Iris pigment epithelial cell (primary cell): ENCODE measurements at regions not wholly inside any gene's neighbourhood (a gene's known extent, or its start where the extent isn't known, plus 50 kb on each side); places are given as distances from the start of the nearest gene placed in this dataset.
"Not testable (repeated sequence)": the region's sequence is repeated elsewhere in the genome, so short reads cannot be mapped to it uniquely, and the experiment has no call there.

Experiments used
- DNase-seq: peaks from one replicate; pipeline ENCODE4 v3.0.0-alpha.2; 2011; ENCODE audit warnings: low read depth

DNA sequence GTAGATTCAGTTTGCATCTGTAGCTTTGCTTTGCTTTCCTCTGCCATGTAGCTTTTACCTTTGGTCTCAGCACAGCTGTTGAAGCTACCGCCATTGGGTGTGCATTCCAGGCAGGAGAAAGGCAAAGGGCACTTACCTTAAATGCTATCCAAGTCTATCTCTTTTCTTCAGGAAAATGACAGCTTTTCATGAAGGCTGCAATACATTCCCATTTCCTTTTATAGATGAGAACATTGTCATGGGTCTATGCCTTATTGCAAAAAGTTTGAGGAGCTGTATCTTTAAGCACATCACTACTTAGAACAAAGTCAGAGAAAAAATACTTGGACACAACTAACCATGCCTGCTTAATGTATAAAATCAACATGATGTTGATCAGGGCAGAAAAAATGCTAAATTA lies 266.8 kb downstream of the DOK5 start:
- no peak for DNase-seq

- no peak for DNase-seq
Observed at GRCh38 chr20:54736421-54736820, 261.0 kb downstream of the DOK5 start.

GRCh38 chr20:54733687-54734086 lies 258.3 kb downstream of the DOK5 start:
- no peak for DNase-seq

- no peak for DNase-seq
Observed at GRCh38 chr20:54727490-54727889, 252.1 kb downstream of the DOK5 start.

GRCh38 chr20:54726687-54727300 lies 251.4 kb downstream of the DOK5 start:
- no peak for DNase-seq

DNA sequence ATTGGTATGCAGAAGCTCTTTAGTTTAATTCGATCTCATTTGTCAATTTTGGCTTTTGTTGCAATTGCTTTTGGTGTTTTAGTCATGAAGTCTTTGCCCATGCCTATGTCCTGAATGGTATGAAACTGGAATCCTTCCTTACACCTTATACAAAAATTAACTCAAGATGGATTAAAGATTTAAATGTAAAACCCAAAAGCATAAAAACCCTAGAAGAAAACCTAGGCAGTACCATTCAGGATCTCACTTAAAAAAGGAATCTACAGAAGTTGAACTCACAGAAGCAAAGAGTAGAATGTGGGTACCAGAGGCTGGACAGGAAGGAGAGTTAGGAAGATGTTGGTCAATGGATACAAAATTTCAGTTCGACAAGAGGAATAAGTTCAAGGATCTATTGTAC lies 249.9 kb downstream of the DOK5 start:
- not testable (repeated sequence) for DNase-seq

GRCh38 chr20:54723723-54724122 lies 248.3 kb downstream of the DOK5 start:
- no peak for DNase-seq

- no peak for DNase-seq
Observed at GRCh38 chr20:54717983-54718382, 242.6 kb downstream of the DOK5 start.

GRCh38 chr20:54716790-54717189 lies 241.4 kb downstream of the DOK5 start:
- DNase-seq, result no peak

DNA sequence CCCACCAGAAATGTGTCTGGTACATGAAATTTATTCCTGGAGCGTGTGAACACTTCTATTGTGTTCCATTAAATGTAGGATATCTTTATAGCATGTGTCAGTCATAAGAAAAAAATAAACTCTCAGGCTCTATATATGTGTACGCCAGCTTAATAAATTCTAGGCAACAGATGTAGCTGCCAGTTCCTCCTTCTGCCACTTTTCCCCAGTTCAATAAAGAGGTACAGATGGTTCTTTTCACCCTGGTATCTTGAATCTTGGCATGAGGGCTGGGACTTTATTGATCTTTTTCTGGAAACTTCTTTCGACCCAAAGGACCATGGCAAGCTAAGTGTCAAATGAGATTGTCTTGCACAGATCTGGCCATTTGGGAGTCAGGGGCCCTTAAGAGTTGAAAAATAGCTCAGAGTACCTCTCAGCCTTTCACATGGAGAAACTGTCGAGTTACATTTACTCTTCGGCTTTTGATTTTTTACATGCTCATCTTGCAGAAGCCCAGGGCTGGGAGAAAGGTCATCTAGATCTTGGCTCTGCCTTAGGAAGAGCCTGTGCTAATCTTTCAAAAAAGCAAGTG lies 240.9 kb downstream of the DOK5 start:
- DNase-seq, result no peak

GRCh38 chr20:54714817-54715216 lies 239.4 kb downstream of the DOK5 start:
- DNase-seq, result no peak

DNA sequence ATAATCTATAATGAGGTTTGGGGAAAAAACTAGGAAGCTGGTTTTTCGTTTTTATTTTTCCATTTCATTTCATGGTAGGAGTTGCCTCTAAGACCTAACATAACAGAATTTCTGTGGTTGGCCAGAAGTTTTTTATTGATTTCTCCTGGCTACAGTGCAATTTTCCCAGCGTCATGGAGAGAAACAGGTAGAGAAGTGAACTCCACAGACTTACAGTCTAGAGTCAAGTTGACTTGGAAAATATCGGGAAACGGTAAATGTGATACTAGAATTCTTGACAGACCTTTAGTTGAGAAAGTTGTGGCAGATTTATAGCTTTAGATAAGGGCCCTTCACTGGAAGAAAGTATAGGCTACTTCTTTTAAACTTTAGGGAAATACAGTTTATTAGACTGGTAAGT lies 238.3 kb downstream of the DOK5 start:
- no peak for DNase-seq

DNA sequence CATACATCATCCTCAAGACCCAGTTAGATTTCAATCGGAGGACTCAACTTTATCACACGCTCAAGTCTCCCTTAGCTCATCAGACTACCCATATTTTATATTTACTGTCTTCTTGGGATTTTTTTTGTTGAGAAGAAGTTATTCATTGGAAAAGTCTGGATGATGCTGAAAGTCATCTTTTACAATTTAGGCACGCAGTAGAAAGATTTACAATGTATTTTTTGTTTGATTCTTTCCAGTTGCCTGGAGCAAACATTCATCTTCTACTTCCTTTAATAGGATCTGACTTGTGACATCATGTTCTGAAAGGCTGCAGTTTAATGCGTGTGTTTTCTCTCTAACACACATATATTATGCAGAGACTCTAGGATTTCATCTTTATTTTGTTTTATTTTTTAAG lies 235.7 kb downstream of the DOK5 start:
- no peak for DNase-seq

- DNase-seq, result no peak
Observed at GRCh38 chr20:54710341-54710740, 234.9 kb downstream of the DOK5 start.

DNA sequence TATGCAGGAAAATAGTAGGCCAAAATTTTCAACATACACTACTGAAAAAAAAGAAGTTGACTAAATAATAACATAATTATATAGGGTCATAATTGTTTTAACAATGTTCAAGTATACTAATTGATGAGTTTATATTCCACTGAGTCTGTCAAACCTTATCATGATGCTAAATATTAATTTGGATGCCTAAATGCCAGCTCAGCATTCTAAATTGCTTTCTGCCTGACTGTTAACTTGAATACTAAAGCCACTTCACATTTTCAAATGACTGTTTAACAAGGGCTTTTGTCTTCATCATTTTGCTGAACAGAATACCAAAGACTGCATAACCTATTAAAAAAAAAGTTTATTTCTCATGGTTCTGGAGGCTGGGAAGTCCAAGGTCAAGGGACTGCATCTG lies 232.8 kb downstream of the DOK5 start:
- DNase-seq, result no peak

DNA sequence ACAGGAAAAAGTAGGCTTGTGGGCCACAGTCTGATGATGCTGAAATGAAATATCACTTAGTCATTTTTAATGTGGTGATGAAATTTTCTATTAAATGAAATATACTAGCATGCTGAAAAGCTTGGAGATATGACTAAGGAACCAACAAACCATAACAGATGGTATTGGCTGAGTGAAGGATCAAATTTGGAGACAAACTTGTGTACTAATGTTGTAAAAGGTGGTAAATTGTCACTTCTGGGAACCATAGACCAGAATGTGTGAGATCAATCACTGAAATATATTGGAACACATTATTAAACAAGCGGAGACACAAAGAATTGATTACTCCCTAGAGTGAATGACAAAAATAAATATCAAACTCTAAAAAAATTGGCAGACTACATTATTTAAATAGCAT lies 232.4 kb downstream of the DOK5 start:
- no peak for DNase-seq

- no peak for DNase-seq
Observed at GRCh38 chr20:54706581-54706980, 231.2 kb downstream of the DOK5 start.

- DNase-seq, result no peak
Observed at GRCh38 chr20:54704032-54704635, 228.7 kb downstream of the DOK5 start.
